Suprapubic skin (tissue), 4 donors: ENCODE measurements at regions not wholly inside any gene's neighbourhood (a gene's known extent, or its start where the extent isn't known, plus 50 kb on each side); places are given as distances from the start of the nearest gene placed in this dataset.

Source experiments
- POLR2A ChIP-seq, 2 donors: fragments of 450-650 bp; IDR thresholded peaks; one replicate each; pipeline ENCODE4 v1.6.1; 2017; ENCODE audit warnings: antibody characterized with exemption in 2 of 2, mild to moderate bottlenecking in 2 of 2, moderate library complexity in 2 of 2
- POLR2AphosphoS5 ChIP-seq, 3 donors: sonication (generic); formaldehyde crosslinking; IDR thresholded peaks; one replicate each; pipeline ENCODE4 v1.6.1; 2017; ENCODE audit warnings: antibody characterized with exemption in 3 of 3
- TF ChIP-seq, protein P1 (sequence below), 2 donors: fragments of 200-600 bp in 1 of 2; fragments of 450-650 bp in 1 of 2; sonication (generic) in 1 of 2; IDR thresholded peaks; one replicate each; pipeline ENCODE4 v1.5.1; 2016 to 2019; ENCODE audit warnings: antibody characterized with exemption in 2 of 2, mild to moderate bottlenecking in 1 of 2, moderate library complexity in 1 of 2

DNA sequence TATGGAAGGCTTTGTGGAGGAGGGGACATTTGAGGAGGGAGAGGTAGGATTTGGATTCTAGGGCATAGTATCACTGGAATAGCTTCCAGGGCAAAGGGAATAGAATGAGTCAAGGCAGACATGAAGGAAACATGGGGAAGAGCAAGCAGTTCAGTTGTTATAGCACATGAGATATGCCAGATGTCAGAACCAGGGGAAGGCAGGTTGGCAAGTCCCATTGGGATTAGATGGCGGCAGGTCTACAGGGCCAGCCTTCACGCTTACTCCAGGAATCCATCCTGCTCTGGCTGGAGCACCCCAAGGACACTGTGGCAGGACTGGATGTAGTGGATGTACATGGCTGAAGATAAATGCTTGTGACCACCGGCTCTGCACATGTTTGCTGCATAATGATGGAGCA lies 120.4 kb upstream of the ST8SIA2 start:
- no peak for TF ChIP-seq POLR2AphosphoS5 (IDR thresholded peaks at IDR 0.05)
- no peak for TF ChIP-seq POLR2A (IDR thresholded peaks at IDR 0.05)
- TF ChIP-seq, protein P1, sequence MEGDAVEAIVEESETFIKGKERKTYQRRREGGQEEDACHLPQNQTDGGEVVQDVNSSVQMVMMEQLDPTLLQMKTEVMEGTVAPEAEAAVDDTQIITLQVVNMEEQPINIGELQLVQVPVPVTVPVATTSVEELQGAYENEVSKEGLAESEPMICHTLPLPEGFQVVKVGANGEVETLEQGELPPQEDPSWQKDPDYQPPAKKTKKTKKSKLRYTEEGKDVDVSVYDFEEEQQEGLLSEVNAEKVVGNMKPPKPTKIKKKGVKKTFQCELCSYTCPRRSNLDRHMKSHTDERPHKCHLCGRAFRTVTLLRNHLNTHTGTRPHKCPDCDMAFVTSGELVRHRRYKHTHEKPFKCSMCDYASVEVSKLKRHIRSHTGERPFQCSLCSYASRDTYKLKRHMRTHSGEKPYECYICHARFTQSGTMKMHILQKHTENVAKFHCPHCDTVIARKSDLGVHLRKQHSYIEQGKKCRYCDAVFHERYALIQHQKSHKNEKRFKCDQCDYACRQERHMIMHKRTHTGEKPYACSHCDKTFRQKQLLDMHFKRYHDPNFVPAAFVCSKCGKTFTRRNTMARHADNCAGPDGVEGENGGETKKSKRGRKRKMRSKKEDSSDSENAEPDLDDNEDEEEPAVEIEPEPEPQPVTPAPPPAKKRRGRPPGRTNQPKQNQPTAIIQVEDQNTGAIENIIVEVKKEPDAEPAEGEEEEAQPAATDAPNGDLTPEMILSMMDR (IDR thresholded peaks at IDR 0.05): no peak
